HUDEP-2 (cell line): ENCODE measurements at regions not wholly inside any gene's neighbourhood (a gene's known extent, or its start where the extent isn't known, plus 50 kb on each side); places are given as distances from the start of the nearest gene placed in this dataset.

Experiments
- DNase-seq, 76 experiments: peaks; one replicate each; lab custom pipeline; 2025; ENCODE audit not compliant: unreplicated experiment in 76 of 76; lab: John Stamatoyannopoulos, UW

DNA sequence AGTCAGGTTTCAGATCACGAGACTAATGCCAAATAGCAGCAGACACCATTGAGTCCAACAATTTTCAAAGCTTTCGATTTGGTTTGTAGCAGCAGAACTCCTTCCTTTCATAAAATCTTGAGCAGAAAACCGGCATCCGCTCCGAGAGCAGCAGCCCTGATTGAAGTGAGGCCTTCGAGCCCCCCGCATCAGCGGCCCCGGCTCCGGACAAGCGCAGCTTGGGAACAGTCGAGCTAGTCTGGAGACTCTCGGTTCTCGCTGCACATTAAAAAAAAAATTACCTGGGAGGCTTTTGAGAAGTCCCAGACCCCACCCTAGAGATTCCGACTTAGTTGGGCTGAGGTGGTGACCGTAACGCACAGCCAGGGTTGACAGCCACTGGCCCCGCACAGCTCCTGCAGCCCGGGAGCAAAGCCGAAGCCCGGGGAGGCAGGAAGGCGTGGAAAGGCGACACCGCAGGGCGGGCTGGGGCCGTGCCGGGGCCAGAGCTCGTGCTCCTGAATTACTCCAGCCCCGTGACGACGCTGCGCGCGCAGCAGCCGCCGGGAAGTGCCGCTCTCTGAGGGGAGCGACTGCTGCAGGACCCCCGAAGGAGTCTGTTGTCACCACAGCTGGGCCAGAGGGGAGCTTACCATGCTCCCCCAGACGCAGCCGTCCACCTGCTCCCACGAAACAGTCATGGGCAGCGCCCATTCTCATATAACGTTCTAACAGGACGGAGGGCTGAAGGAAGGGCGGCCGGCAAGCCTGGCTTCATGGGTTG, 57.8 kb downstream of the SPATA19 start:
- DNase-seq = peak in 1 of 76 experiments; percentile 4

GRCh38 chr11:133785795-133786340, 59.4 kb downstream of the SPATA19 start:
- no peak for DNase-seq

DNA sequence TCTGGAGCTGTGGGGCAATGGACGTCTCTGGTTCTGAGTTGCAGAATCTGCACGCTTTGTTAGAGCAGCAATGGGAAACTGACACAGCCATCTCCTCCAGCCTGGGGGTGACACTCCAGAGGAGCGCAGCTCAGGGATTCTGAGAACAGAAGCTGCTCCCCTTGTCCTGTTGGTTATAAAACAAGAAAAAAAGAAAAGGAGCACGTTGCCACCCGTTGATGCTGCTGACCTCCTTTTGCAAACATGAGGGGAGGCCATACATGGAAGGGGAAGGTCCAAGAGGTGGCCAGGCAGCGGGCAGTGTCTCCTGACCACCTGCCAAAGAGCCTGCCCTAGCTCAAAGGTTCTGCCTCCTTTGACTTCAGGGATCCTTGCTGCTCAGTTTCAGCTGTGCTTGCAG, 61.0 kb downstream of the SPATA19 start:
- no peak for DNase-seq

DNA sequence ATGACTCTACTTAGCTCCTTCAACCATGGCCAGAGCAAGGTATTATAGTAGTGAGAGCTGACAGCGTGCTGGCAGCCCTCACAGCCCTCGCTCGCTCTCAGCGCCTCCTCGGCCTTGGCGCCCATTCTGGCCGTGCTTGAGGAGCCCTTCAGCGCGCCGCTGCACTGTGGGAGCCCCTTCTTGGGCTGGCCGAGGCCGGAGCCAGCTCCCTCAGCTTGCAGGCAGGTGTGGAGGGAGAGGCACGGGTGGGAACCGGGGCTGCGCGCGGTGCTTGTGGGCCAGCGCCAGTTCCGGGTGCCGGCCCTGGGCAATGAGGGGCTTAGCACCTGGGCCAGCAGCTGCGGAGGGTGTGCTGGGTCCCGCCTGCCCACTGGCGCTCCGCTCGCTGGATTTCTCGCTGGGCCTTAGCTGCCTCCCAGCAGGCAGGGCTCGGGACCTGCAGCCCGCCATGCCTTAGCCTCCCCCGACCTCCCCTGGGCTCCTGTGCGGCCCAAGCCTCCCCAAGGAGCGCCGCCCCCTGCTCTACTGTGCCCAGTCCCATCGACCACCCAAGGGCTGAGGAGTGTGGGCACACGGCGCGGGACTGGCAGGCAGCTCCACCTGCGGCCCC, 63.1 kb downstream of the SPATA19 start:
- no peak for DNase-seq

DNA sequence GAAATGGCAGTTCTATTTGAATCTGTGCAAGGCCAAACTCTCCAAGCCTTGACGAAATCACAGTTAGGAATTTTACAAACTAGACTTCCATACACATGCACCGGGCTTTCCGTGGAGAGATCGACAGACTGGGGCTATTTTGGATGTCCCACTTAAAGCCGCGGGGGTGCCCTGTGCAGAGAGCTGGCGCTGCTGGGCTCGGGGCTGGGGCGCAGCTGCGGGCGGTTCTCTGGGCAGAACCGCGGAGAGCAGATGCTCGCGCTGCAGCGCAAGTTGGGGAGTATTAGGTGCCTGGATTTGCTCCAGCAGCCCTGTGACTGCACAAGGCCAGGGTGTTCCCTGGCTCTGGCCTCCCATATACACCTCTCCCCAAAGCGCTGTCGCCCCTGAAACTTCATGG, 67.2 kb downstream of the SPATA19 start:
- DNase-seq = no peak

- no peak for DNase-seq
Observed at GRCh38 chr11:133776671-133777367, 68.5 kb downstream of the SPATA19 start.

DNA sequence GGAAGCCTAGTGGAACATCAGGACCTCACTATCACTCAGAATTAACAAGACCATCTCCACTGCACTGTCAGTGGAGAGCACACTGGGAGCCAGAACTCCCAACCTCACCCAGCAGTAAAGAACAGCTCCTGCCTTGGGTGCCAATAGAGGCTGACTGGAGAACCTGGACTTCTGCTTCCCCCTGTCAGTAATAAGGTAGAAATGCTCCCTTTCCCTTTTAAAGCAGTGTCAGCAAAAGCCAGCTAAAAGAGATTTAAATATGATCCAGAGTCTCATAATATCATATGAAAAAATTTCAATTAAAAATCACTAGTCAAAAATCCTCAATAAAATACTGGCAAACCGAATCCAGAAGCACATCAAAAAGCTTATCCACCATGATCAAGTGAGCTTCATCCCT, 82.8 kb downstream of the SPATA19 start:
- DNase-seq = no peak

- no peak for DNase-seq
Observed at GRCh38 chr11:133753150-133753549, 92.2 kb downstream of the SPATA19 start.

- no peak for DNase-seq
Observed at GRCh38 chr11:133749841-133750240, 95.5 kb downstream of the SPATA19 start.

- DNase-seq = no peak
Observed at GRCh38 chr11:133747409-133747808, 97.9 kb downstream of the SPATA19 start.

GRCh38 chr11:133746663-133747306, 98.5 kb downstream of the SPATA19 start:
- DNase-seq = no peak

DNA sequence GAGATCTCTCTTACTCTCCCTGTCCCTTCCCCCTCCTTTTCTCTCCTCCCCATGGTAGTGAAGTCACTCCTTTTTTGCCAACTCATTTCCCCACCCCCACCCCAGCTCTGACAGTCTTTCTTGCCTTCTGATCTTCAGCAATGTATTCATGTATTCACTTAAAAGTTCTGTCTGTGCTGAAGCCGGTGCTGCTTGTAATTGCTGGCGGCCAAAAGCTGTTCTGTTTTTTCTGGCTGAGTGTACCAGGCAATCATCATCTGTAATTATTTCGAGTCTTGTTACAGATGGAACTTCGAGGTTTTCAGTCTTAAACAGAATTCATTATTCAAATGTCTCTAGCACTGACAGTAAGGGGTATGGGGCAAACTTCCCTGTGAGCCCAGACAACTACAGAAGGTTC, 99.5 kb downstream of the SPATA19 start:
- DNase-seq = no peak

DNA sequence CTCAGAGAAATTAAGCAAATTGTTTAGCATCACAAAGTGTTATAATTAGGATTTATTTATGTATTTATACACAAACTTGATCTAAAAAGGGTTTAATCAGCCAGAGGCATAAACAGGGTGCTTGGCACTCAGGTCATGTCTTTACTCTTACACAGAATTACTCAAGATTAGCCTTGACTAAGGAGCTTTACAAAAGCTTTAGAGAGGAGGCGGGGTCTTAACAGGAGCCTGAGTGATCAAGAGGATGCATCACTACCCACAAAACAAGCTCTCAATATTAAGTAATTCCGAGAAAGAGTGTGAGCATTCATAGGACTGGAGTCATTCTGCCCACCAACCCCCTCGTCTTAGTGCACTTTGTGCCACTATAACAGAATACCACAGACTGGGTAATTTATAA, 103.0 kb downstream of the SPATA19 start:
- no peak for DNase-seq

DNA sequence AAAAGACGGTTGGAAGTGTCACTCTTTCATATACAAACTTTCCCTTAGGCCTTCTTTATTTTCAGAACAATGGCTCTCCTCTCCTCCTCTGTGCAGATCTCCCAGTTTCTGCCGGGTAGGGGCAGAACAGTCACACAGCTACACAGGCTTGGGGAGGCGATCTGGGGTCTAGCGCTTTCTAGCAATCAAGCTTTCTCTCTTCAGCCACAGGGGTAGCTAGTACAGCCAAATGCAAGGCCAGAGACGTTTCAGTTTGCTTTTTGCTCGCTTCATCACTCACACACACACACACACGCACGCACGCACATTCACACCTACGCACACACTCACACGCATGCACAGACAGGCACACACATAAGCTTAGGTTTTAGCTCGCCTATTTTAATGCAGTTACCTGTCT, 104.3 kb downstream of the SPATA19 start:
- no peak for DNase-seq

GRCh38 chr11:133739481-133739880, 105.8 kb downstream of the SPATA19 start:
- DNase-seq = no peak

DNA sequence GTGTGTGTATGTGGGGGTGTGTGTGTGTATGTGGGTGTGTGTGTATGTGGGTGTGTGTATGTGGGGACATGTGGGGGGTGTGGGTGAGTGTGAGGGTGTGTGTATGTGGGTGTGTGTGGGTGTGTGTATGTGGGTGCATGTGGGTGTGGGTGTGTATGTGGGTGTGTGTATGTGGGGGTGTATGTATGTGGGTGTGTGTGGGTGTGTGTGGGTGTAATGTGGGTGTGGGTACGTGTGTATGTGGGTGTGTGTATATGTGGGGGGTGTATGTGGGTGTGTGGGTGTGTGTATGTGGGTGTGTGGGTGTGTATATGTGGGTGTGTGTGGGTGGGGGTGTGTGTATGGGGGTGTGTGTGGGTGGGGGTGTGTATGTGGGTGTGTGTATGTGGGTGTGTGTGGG, 106.7 kb downstream of the SPATA19 start:
- DNase-seq = no peak

DNA sequence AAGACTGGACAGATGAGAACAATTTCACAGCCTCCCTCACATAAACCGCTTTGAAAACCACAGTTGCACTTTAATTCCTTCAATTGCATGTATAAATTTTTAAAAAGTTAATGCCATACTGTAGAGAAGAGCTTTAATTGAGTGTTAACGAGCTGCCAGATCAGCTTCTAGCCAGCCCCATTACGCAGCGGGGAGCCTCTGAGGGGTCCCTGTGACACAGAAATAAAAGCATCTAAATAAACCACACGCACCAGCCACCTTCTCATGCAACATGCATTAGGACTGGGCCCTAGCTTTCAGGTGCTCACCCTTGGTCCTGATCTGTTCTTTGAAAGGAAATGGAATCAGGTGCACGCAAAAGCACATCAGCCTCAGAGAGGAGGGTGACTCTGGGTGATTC, 111.7 kb downstream of the SPATA19 start:
- DNase-seq = no peak

DNA sequence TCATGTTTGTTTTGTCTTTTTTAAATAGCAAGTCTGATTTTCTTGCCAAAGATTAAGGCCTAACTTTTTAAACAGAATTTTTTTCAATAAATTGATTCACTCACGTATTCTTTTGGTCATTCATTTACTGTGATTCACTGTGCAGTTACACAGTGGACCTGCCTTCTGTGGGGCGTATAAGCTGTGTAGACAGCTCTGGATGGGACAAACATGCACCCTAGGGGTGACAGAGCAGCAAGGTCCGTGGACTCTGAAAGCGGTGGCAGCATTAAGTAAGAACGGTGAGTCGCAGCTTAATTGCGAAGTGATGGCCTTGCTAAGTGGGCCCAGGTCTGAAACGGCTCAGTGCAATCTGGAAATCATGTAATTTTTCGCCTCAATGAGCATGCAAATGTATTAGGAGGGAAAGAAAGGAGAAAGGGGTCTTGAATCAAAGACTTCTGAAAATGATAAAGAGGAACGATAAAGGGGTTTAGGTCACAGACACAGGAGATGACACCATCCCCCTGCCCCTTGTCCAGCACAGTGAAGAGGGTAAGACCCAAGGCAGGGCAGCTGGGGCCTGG, 113.1 kb downstream of the SPATA19 start:
- DNase-seq = no peak

- DNase-seq = no peak
Observed at GRCh38 chr11:133727774-133728173, 117.5 kb downstream of the SPATA19 start.

DNA sequence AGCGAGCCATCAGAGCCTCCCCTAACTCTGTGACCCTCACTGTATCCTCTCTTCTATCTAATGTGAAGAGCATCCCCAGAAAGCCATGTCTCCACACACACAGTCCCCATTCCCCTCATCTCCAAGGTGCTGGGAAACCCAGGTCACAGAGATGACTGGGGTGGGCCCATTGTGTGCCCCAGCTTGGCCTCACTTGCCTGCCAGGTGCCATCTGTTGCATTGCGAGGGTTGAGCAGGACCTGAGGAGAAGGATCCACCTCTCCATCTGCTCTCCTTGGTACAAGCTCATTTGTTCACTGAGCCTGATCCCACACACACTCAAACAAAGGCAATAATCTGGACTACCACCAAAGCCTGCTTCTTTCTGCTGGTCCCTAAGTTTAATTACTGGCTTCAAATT, 118.8 kb downstream of the SPATA19 start:
- no peak for DNase-seq

GRCh38 chr11:133724116-133724515, 121.2 kb downstream of the SPATA19 start:
- DNase-seq = no peak
